ENCODE measurements at regions not wholly inside any gene's neighbourhood (a gene's known extent, or its start where the extent isn't known, plus 50 kb on each side); places are given as distances from the start of the nearest gene placed in this dataset.
A peak's percentile ranks its signal among the peaks of the same experiment; 100 is the strongest.

GRCh38 chr18:44054514-44054913, 626.2 kb upstream of the SETBP1 start:
- DNase-seq (ENCODE audit: low spot score) (no peak), ATAC-seq (no peak)
- intact Hi-C loops (cut with DNase I) = no loop called here

DNA sequence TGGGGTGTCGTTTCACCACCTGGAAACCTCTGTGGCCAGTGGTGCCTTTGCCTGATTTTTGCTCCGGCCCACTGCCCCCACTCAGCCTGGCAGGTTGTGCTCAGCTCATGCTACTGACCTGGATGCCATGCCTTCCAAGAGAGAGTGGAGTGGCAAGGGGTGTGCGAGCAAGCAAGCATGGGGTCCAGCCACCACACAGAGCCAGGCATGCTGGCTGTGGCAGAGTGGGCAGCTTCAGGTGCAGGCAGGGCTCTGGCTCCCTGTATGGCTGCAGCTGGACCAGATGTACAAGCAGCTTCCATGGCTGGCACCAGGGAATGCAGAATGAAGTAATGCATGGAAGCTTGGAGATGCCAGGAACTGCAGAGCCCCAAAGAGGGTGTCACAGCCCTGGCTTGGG, 620.5 kb upstream of the SETBP1 start:
- ATAC-seq (no peak), DNase-seq (ENCODE audit: low spot score) (no peak)
- intact Hi-C loops (cut with DNase I) = no loop called here

- no peak for DNase-seq (ENCODE audit: low spot score)
- intact Hi-C loops (cut with DNase I) = no loop called here
- ATAC-seq = no peak
These were observed 619.2 kb upstream of the SETBP1 start for GRCh38 chr18:44061438-44061837.

GRCh38 chr18:44062345-44062744, 618.3 kb upstream of the SETBP1 start:
- no peak for DNase-seq (ENCODE audit: low spot score)
- no peak for ATAC-seq
- intact Hi-C loops (cut with DNase I) = no loop called here

DNA sequence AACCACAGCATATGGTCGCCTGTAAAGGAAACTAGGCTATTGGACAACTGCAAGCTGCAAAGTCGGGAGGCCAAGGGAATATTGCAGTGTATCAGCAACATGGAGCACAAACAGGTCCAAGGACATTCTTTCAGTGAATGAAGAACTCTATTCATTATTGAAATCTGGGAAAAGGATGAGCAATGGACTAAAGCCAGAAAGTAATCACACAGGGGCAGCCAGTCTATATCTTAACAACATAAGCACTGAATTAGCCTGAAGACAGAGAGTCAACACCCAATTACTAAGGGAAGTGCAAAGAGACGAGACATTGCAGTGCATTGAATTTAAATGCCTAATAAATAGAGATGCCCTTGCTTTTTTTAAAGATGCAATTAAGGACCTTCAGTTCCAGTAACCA, 615.5 kb upstream of the SETBP1 start:
- DNase-seq (ENCODE audit: low spot score) (no peak), ATAC-seq (no peak)
- intact Hi-C loops (cut with DNase I) = no loop called here

DNA sequence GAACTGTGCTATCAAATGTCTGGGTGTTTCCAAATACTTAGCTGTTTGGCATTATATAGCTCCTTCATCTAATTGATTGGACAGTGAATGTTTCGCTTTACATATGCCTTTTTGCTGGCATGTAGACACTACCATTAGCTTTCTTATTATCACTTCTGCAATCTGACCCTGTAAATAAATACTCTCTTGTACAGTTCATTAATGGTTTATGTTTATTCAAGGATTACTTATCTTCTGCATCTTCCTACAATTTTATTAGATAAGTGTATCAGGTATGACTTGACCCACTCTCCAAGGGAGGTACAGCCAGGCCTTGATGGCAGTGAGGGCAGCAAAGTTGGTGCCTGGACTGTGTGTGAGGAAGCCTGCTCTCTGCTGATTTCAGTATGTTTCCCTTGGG, 614.1 kb upstream of the SETBP1 start:
- intact Hi-C loops (cut with DNase I) = no loop called here
- DNase-seq (ENCODE audit: low spot score) (no peak), ATAC-seq (no peak)

- intact Hi-C loops (cut with DNase I) = no loop called here
- ATAC-seq = no peak
- no peak for DNase-seq (ENCODE audit: low spot score)
These were observed 613.5 kb upstream of the SETBP1 start for GRCh38 chr18:44067186-44067585.

GRCh38 chr18:44075038-44075437, 605.6 kb upstream of the SETBP1 start:
- intact Hi-C loops (cut with DNase I) = no loop called here
- DNase-seq (ENCODE audit: low spot score) (no peak), ATAC-seq (no peak)

DNA sequence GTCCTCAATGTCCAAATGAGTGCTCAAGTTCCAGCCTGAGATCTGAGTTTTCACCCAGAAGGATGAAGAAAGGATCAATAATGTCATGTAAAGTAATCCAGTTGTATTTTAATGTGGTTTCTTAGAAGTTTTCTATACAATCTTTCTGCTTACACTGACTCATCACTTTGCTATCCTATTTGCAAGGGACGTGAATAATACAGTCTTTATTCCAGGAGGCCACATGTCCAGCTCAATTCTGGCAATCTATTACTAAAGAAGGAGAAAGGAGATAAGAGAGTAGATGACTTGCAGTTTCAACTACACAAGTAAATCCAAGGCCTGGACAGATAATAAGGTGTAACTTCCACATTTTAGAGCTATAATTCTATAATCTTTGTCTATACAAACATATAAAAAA, 601.1 kb upstream of the SETBP1 start:
- ATAC-seq = no peak
- no peak for DNase-seq (ENCODE audit: low spot score)
- intact Hi-C loops (cut with DNase I) = no loop called here

- intact Hi-C loops (cut with DNase I) = no loop called here
- DNase-seq (ENCODE audit: low spot score) (no peak), ATAC-seq (no peak)
These were observed 600.6 kb upstream of the SETBP1 start for GRCh38 chr18:44080054-44080453.

GRCh38 chr18:44089732-44090131, 591.0 kb upstream of the SETBP1 start:
- DNase-seq (ENCODE audit: low spot score) (no peak), ATAC-seq (no peak)
- intact Hi-C loops (cut with DNase I) = no loop called here

DNA sequence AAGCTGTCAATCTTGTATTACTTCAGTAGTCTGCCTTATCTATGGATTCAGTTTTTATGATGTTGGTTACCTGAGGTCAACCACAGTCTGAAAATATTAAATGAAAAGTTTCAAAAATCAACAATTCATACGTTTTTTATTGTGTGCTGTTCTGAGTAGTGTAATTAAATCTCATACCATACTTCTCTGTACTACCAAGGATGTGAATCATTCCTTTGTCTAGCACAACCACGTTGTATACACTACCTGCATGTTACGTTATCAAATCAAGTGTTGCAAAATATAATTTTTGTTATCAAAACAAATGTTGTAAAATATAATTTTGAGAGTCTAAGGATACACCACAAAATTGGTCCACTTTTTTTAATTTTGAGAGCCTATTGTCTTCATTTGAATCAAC, 590.2 kb upstream of the SETBP1 start:
- ATAC-seq (no peak), DNase-seq (ENCODE audit: low spot score) (no peak)
- intact Hi-C loops (cut with DNase I) = no loop called here

DNA sequence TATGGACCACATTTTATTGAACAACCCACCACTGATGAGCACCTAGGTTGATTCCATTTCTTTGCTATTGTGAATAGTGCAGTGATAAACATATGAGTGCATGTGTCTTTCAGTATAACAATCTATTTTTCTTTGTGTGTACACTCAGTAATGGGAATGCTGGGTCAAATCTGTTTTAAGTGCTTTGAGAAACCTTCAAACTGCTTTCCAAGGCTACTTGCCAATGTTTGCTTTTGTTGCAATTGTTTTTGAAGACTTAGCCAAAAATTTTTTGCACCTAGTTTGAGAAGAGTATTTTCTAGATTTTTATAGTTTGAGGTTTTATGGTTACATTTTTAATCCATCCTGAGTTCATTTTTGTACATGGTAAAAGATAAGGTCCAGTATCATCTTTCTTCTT, 587.4 kb upstream of the SETBP1 start:
- ATAC-seq (peak; percentile 56), DNase-seq (ENCODE audit: low spot score) (no peak)
- intact Hi-C loops (cut with DNase I) = no loop called here

DNA sequence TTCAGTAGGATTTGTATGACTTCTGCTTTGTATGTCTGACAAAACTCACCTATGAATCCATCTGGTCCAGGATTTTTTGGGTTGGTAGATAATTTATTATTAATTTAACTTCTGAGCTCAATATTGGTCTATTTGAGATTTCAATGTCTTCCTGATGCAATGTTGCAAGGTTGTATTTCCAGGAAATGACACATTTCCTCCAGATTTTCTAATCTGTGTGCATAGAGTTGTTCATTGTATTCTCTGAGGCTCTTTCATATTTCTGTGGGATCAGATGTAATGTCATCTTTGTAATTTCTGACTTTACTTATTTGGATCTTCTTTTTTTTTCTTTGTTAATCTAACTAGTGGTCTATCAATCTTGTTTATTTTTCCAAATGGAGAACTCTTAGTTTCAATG, 584.7 kb upstream of the SETBP1 start:
- ATAC-seq (no peak), DNase-seq (ENCODE audit: low spot score) (no peak)
- intact Hi-C loops (cut with DNase I) = no loop called here

- intact Hi-C loops (cut with DNase I) = no loop called here
- no peak for DNase-seq (ENCODE audit: low spot score)
- ATAC-seq = peak; percentile 34
These were observed 582.1 kb upstream of the SETBP1 start for GRCh38 chr18:44098551-44099098.

GRCh38 chr18:44107187-44107586, 573.5 kb upstream of the SETBP1 start:
- intact Hi-C loops (cut with DNase I) = no loop called here
- ATAC-seq (no peak), DNase-seq (ENCODE audit: low spot score) (no peak)

- DNase-seq (ENCODE audit: low spot score) = no peak
- no peak for ATAC-seq
- intact Hi-C loops (cut with DNase I) = no loop called here
These were observed 569.4 kb upstream of the SETBP1 start for GRCh38 chr18:44111337-44111736.

- ATAC-seq (no peak), DNase-seq (ENCODE audit: low spot score) (no peak)
- intact Hi-C loops (cut with DNase I) = no loop called here
These were observed 562.9 kb upstream of the SETBP1 start for GRCh38 chr18:44117821-44118220.

GRCh38 chr18:44119607-44120006, 561.1 kb upstream of the SETBP1 start:
- ATAC-seq (no peak), DNase-seq (ENCODE audit: low spot score) (no peak)
- intact Hi-C loops (cut with DNase I) = no loop called here

GRCh38 chr18:44123743-44124142, 556.9 kb upstream of the SETBP1 start:
- ATAC-seq (no peak), DNase-seq (ENCODE audit: low spot score) (no peak)
- intact Hi-C loops (cut with DNase I) = no loop called here

DNA sequence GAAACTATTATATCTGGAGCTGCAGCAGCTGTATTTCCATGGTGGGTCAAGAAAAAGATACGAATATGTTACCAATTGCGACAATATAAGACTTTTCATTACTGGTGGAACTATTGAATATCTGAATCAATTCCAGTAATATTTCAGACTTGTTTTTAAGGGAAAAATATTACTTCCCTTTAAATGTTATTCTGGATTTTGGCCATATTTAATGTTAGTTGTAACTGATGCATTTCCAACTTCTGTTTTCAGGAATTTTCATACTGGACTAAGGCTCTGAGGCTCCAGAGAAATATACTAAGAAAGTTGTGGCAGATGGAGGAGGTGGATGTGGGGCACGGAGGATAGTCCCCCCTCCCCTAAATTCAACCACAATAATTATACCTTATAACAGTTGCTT, 555.2 kb upstream of the SETBP1 start:
- intact Hi-C loops (cut with DNase I) = no loop called here
- no peak for DNase-seq (ENCODE audit: low spot score)
- ATAC-seq = no peak

- DNase-seq (ENCODE audit: low spot score) (no peak), ATAC-seq (no peak)
- intact Hi-C loops (cut with DNase I) = no loop called here
These were observed 554.1 kb upstream of the SETBP1 start for GRCh38 chr18:44126598-44126997.
